MM.1S (cell line): ENCODE measurements at regions not wholly inside any gene's neighbourhood (a gene's known extent, or its start where the extent isn't known, plus 50 kb on each side); places are given as distances from the start of the nearest gene placed in this dataset.

Experiments used
- EZH2 ChIP-seq: fragments of 300-600 bp; sonication (generic); optimal IDR thresholded peaks from 2 replicates; pipeline ENCODE3; 2017; ENCODE audit warnings: low read depth, mild to moderate bottlenecking, antibody characterized with exemption, low read length, mixed read lengths
- TF ChIP-seq, protein P1 (sequence below): fragments of 300-600 bp; sonication (generic); IDR thresholded peaks from 2 replicates; pipeline ENCODE4 v1.5.1; 2016; ENCODE audit warnings: antibody characterized with exemption, low read length, mixed read lengths

DNA sequence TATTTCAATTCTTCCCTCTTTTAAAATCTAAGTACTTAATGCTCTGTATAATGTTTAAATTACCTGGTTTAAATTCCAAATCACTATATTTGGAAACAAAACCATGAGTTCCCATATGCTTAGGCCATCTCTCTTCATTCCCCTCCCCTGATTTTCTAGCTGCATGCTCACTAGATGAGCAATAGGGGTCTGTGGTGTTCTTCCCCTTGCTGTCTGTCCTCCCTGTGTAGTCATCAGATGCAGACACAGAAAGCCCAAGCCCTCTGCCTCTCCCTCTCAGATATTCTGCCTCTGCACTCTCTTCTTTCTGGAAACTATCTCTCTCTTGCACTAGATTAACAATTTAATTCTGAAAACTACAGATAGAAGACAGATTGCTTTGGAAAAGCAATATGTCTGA lies 1730.2 kb downstream of the OLFM4 start:
- TF ChIP-seq, protein P1, sequence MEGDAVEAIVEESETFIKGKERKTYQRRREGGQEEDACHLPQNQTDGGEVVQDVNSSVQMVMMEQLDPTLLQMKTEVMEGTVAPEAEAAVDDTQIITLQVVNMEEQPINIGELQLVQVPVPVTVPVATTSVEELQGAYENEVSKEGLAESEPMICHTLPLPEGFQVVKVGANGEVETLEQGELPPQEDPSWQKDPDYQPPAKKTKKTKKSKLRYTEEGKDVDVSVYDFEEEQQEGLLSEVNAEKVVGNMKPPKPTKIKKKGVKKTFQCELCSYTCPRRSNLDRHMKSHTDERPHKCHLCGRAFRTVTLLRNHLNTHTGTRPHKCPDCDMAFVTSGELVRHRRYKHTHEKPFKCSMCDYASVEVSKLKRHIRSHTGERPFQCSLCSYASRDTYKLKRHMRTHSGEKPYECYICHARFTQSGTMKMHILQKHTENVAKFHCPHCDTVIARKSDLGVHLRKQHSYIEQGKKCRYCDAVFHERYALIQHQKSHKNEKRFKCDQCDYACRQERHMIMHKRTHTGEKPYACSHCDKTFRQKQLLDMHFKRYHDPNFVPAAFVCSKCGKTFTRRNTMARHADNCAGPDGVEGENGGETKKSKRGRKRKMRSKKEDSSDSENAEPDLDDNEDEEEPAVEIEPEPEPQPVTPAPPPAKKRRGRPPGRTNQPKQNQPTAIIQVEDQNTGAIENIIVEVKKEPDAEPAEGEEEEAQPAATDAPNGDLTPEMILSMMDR = no peak
- TF ChIP-seq EZH2 = no peak
